Activated naive CD8-positive, alpha-beta T cell treated with anti-CD3 and anti-CD28 coated beads, Interleukin-2, amount 10 ng/mL, durations not matched to agents 7 days and 5 days (primary cell): ENCODE measurements at regions not wholly inside any gene's neighbourhood (a gene's known extent, or its start where the extent isn't known, plus 50 kb on each side); places are given as distances from the start of the nearest gene placed in this dataset.
"Not testable (repeated sequence)": the region's sequence is repeated elsewhere in the genome, so short reads cannot be mapped to it uniquely, and the experiment has no call there.

Experiments
- ATAC-seq: fragments of 150-1000 bp; cut with Tn5 transposase; one replicate; pipeline ENCODE4 v1.10.0; 2021; ENCODE audit warnings: low read depth, moderate library complexity
- POLR2A ChIA-PET: fragments of 350-600 bp; sonication (Branson Sonifier 250); formaldehyde crosslinking; loops from one replicate; lab custom pipeline; 2021; ENCODE audit warnings: antibody characterized with exemption; lab: Charles Lee
- DNase-seq: peaks from one replicate; pipeline ENCODE4 v3.0.0; 2021
- H3K27ac Mint-ChIP-seq: one replicate; pipeline ENCODE4 v1.8.0; 2022; ENCODE audit warnings: mild to moderate bottlenecking, mixed read lengths
- H3K27me3 Mint-ChIP-seq: one replicate; pipeline ENCODE4 v1.8.0; 2022; ENCODE audit warnings: mild to moderate bottlenecking, moderate library complexity, mixed read lengths
- H3K36me3 Mint-ChIP-seq: one replicate; pipeline ENCODE4 v1.8.0; 2021; ENCODE audit warnings: mild to moderate bottlenecking, mixed read lengths
- H3K4me1 Mint-ChIP-seq: one replicate; pipeline ENCODE4 v1.8.0; 2021; ENCODE audit warnings: mixed read lengths
- H3K4me3 Mint-ChIP-seq: one replicate; pipeline ENCODE4 v1.8.0; 2022; ENCODE audit warnings: mild to moderate bottlenecking, moderate library complexity, mixed read lengths
- H3K9me3 Mint-ChIP-seq: one replicate; pipeline ENCODE4 v1.8.0; 2021; ENCODE audit warnings: mixed read lengths

- Mint-ChIP-seq H3K9me3 (no peaks in the 10 kb centered on the region), H3K27ac (no peak overlapping the region), H3K4me3 (no peak overlapping the region), H3K4me1 (no peaks in the 10 kb centered on the region), H3K27me3 (peaks cover 4% of the 10 kb centered on the region), H3K36me3 (no peaks in the 10 kb centered on the region)
- POLR2A ChIA-PET: no interaction called here
- ATAC-seq: no peak
- DNase-seq: no peak
These were observed 286.3 kb upstream of the UGT8 start for GRCh38 chr4:114312338-114312737.

GRCh38 chr4:114316789-114317188, 281.8 kb upstream of the UGT8 start:
- POLR2A ChIA-PET: no interaction called here
- H3K27ac Mint-ChIP-seq: no peak overlapping the region
- no peaks in the 10 kb centered on the region for H3K4me1 Mint-ChIP-seq
- H3K9me3 Mint-ChIP-seq: no peaks in the 10 kb centered on the region
- H3K36me3 Mint-ChIP-seq: no peaks in the 10 kb centered on the region
- no peak for ATAC-seq
- no peak for DNase-seq
- H3K27me3 Mint-ChIP-seq: peaks cover 4% of the 10 kb centered on the region
- no peak overlapping the region for H3K4me3 Mint-ChIP-seq

- Mint-ChIP-seq H3K27ac (no peak overlapping the region), H3K4me3 (no peak overlapping the region), H3K27me3 (peaks cover 4% of the 10 kb centered on the region), H3K36me3 (no peaks in the 10 kb centered on the region), H3K9me3 (no peaks in the 10 kb centered on the region), H3K4me1 (no peaks in the 10 kb centered on the region)
- POLR2A ChIA-PET: no interaction called here
- DNase-seq (no peak), ATAC-seq (no peak)
These were observed 281.0 kb upstream of the UGT8 start for GRCh38 chr4:114317564-114317963.

GRCh38 chr4:114318309-114318708, 280.3 kb upstream of the UGT8 start:
- Mint-ChIP-seq H3K9me3 (no peaks in the 10 kb centered on the region), H3K27me3 (peaks cover 4% of the 10 kb centered on the region), H3K27ac (no peak overlapping the region), H3K36me3 (no peaks in the 10 kb centered on the region), H3K4me3 (no peak overlapping the region), H3K4me1 (no peaks in the 10 kb centered on the region)
- DNase-seq (no peak), ATAC-seq (no peak)
- POLR2A ChIA-PET: no interaction called here

DNA sequence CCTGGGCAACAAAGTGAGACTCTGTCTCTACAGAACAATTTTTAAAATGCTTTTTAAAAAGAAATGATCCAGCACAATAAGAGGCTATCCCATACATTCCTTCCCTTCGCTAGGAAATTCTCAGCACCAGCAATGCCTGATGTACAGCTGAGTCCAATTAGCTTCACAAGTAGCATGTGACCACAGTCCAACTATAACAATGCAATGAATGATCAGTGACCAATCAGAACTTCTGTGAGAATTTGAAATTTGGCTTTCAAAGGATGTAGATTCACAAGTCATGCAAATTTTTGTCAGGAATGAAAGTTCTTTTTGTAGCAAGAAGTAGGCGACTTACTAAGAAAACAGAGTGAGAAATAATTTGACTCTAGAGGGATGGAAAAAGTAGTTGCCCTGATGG, 278.5 kb upstream of the UGT8 start:
- POLR2A ChIA-PET: no interaction called here
- DNase-seq: no peak
- no peaks in the 10 kb centered on the region for H3K4me1 Mint-ChIP-seq
- H3K36me3 Mint-ChIP-seq: no peaks in the 10 kb centered on the region
- H3K4me3 Mint-ChIP-seq: no peak overlapping the region
- H3K27me3 Mint-ChIP-seq: peaks cover 4% of the 10 kb centered on the region
- no peak for ATAC-seq
- no peaks in the 10 kb centered on the region for H3K9me3 Mint-ChIP-seq
- H3K27ac Mint-ChIP-seq: no peak overlapping the region

GRCh38 chr4:114321366-114321765, 277.2 kb upstream of the UGT8 start:
- Mint-ChIP-seq H3K9me3 (no peaks in the 10 kb centered on the region), H3K4me3 (no peak overlapping the region), H3K4me1 (no peaks in the 10 kb centered on the region), H3K27ac (no peak overlapping the region), H3K27me3 (peaks cover 4% of the 10 kb centered on the region), H3K36me3 (no peaks in the 10 kb centered on the region)
- ATAC-seq: no peak
- POLR2A ChIA-PET: no interaction called here
- no peak for DNase-seq

- H3K4me1 Mint-ChIP-seq: no peaks in the 10 kb centered on the region
- H3K4me3 Mint-ChIP-seq: no peak overlapping the region
- ATAC-seq (no peak), DNase-seq (no peak)
- no peaks in the 10 kb centered on the region for H3K9me3 Mint-ChIP-seq
- POLR2A ChIA-PET: no interaction called here
- no peak overlapping the region for H3K27ac Mint-ChIP-seq
- no peaks in the 10 kb centered on the region for H3K27me3 Mint-ChIP-seq
- no peaks in the 10 kb centered on the region for H3K36me3 Mint-ChIP-seq
These were observed 274.8 kb upstream of the UGT8 start for GRCh38 chr4:114323841-114324240.

DNA sequence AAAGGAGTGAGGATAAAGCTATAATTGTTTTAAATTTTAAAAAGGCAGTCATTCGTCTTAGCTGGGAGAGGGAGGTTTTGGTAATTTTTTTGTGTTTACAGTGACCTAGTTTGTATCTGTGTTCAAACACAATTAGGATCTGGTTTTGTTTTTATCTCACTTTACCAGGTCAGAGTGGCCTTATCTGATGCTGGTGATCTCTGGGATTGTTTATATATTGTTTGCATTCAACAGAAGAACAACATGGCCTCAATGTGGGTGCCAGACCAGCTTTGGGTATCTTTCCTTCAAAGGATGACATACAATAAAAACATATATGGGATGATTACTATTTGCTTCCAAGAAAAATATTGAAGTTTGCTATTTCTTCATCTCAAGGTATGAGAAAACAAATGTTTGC, 272.2 kb upstream of the UGT8 start:
- no peaks in the 10 kb centered on the region for H3K4me1 Mint-ChIP-seq
- POLR2A ChIA-PET: no interaction called here
- no peak overlapping the region for H3K4me3 Mint-ChIP-seq
- DNase-seq (no peak), ATAC-seq (no peak)
- no peaks in the 10 kb centered on the region for H3K36me3 Mint-ChIP-seq
- H3K27ac Mint-ChIP-seq: no peak overlapping the region
- no peaks in the 10 kb centered on the region for H3K27me3 Mint-ChIP-seq
- H3K9me3 Mint-ChIP-seq: no peaks in the 10 kb centered on the region

GRCh38 chr4:114332119-114332518, 266.5 kb upstream of the UGT8 start:
- POLR2A ChIA-PET: no interaction called here

GRCh38 chr4:114334363-114334762, 264.2 kb upstream of the UGT8 start:
- H3K27me3 Mint-ChIP-seq, POLR2A ChIA-PET: not testable (repeated sequence)

More at GRCh38 chr4:114332119-114332518, 266.5 kb upstream of the UGT8 start:
- H3K4me3 Mint-ChIP-seq: no peak overlapping the region
- H3K9me3 Mint-ChIP-seq: peaks cover 1% of the 10 kb centered on the region
- ATAC-seq (no peak), DNase-seq (no peak)
- H3K36me3 Mint-ChIP-seq: no peaks in the 10 kb centered on the region
- no peaks in the 10 kb centered on the region for H3K4me1 Mint-ChIP-seq
- H3K27ac Mint-ChIP-seq: no peak overlapping the region
- no peaks in the 10 kb centered on the region for H3K27me3 Mint-ChIP-seq

DNA sequence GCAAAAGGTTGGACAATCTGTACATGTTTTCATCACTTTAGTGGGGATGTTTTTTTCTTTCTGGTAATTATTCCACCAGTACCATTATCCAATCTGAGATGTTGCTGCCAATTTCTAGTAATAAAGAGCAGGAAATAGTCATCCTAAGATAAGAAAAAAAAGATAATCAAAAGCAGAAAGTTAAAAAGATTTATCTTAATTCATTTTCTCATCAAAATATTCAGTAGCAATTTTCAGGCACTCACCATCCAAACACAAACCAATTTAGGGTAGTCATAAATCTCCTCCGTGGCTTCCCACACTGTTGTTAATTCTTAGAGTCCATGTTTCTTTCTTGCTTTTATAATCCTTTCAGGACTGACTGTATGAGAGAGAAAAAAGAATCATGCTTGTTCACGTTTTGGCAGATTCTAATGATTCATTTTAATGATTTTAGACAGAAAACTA, 263.7 kb upstream of the UGT8 start:
- DNase-seq: no peak
- Mint-ChIP-seq H3K27me3 (no peaks in the 10 kb centered on the region), H3K4me1 (no peaks in the 10 kb centered on the region), H3K4me3 (no peak overlapping the region), H3K9me3 (peaks cover 1% of the 10 kb centered on the region), H3K36me3 (no peaks in the 10 kb centered on the region), H3K27ac (no peak overlapping the region)
- ATAC-seq: no peak
- POLR2A ChIA-PET: no interaction called here

More at GRCh38 chr4:114334363-114334762, 264.2 kb upstream of the UGT8 start:
- not testable (repeated sequence) for ATAC-seq, H3K27ac Mint-ChIP-seq, H3K4me3 Mint-ChIP-seq, DNase-seq, H3K9me3 Mint-ChIP-seq, H3K36me3 Mint-ChIP-seq, H3K4me1 Mint-ChIP-seq

GRCh38 chr4:114335339-114335738, 263.3 kb upstream of the UGT8 start:
- H3K27me3 Mint-ChIP-seq: no peaks in the 10 kb centered on the region
- ATAC-seq (no peak), DNase-seq (no peak)
- H3K4me3 Mint-ChIP-seq: no peak overlapping the region
- no peaks in the 10 kb centered on the region for H3K36me3 Mint-ChIP-seq
- POLR2A ChIA-PET: no interaction called here
- H3K9me3 Mint-ChIP-seq: peaks cover 1% of the 10 kb centered on the region
- H3K4me1 Mint-ChIP-seq: no peaks in the 10 kb centered on the region
- H3K27ac Mint-ChIP-seq: no peak overlapping the region

DNA sequence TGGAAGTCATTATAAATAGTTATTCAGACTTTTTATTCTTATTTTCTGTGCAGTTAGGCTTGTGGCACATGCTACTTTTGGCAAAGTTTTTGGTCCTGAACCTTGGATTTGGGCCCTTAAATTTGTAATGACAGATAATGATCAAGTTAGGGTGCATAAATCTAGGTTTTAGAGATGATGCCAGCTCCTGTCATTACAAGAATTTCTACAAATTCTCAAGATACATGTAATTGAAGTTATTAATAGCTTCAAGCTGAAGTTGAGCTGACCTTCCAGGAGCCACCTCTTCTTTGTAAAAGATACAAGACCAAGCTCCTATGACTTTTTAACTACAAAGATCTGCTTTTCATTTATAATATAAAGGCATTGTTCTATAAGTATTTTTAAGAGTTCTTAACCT, 255.6 kb upstream of the UGT8 start:
- no peaks in the 10 kb centered on the region for H3K36me3 Mint-ChIP-seq
- no peak overlapping the region for H3K27ac Mint-ChIP-seq
- no peak for DNase-seq
- H3K4me1 Mint-ChIP-seq: no peaks in the 10 kb centered on the region
- no peaks in the 10 kb centered on the region for H3K9me3 Mint-ChIP-seq
- ATAC-seq: no peak
- no peaks in the 10 kb centered on the region for H3K27me3 Mint-ChIP-seq
- POLR2A ChIA-PET: no interaction called here
- H3K4me3 Mint-ChIP-seq: no peak overlapping the region

DNA sequence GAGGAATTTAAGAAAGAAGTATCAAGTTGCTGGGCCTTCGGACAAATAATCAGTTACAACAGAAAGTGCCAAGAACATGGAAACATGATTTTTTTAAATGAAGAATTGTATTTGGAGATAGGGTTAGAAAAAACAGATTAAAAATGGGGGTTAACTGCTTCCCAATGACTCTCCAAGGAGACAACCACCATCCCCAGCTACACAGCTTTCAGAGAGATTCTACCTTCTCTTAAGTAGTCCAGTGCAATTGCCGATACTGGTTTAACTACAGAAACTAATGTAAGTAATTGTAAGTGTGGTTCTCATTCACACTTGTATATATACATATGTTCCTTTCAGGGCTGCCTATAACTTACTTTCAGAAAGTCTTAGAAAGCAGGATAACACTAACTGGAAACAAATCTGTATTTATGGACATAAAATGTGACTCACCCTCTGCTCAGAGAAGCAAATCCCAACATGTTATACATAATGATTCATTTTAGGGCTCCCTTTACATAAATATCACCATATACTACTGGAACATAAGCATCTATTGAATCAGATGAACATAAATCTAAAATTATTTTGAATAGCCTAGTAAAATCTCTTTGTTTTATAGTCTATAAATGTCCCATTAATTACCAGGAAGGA, 248.9 kb upstream of the UGT8 start:
- Mint-ChIP-seq H3K27me3 (no peaks in the 10 kb centered on the region), H3K4me1 (no peaks in the 10 kb centered on the region), H3K36me3 (no peaks in the 10 kb centered on the region), H3K4me3 (no peak overlapping the region), H3K27ac (no peak overlapping the region), H3K9me3 (peaks cover 5% of the 10 kb centered on the region)
- DNase-seq (no peak), ATAC-seq (no peak)
- POLR2A ChIA-PET: no interaction called here

- H3K9me3 Mint-ChIP-seq: peaks cover 1% of the 10 kb centered on the region
- H3K36me3 Mint-ChIP-seq: no peaks in the 10 kb centered on the region
- POLR2A ChIA-PET: no interaction called here
- DNase-seq (no peak), ATAC-seq (no peak)
- no peak overlapping the region for H3K4me3 Mint-ChIP-seq
- H3K27ac Mint-ChIP-seq: no peak overlapping the region
- peaks cover 2% of the 10 kb centered on the region for H3K4me1 Mint-ChIP-seq
- H3K27me3 Mint-ChIP-seq: peaks cover 2% of the 10 kb centered on the region
These were observed 239.7 kb upstream of the UGT8 start for GRCh38 chr4:114358901-114359300.
